Sigmoid colon (tissue), 6 donors: ENCODE measurements at regions not wholly inside any gene's neighbourhood (a gene's known extent, or its start where the extent isn't known, plus 50 kb on each side); places are given as distances from the start of the nearest gene placed in this dataset.
A peak's percentile ranks its signal among the peaks of the same experiment; 100 is the strongest.

Source experiments
- DNase-seq: peaks from one replicate; pipeline ENCODE4 v3.0.0-alpha.2; 2019
- H3K27ac ChIP-seq, 4 donors: fragments of 200-600 bp; sonication (generic); one replicate each; pipeline ENCODE4 v1.5.1; 2016 to 2019; ENCODE audit warnings: mild to moderate bottlenecking in 1 of 4
- H3K27me3 ChIP-seq, 3 donors: fragments of 200-600 bp; sonication (generic); one replicate each; pipeline ENCODE4 v1.5.1; 2019; ENCODE audit warnings: mild to moderate bottlenecking in 1 of 3
- H3K36me3 ChIP-seq, 4 donors: fragments of 200-600 bp; sonication (generic); one replicate each; pipeline ENCODE4 v1.5.1; 2016 to 2019
- H3K4me1 ChIP-seq, 4 donors: fragments of 200-600 bp; sonication (generic); one replicate each; pipeline ENCODE4 v1.5.1; 2017 to 2019
- H3K4me3 ChIP-seq, 4 donors: fragments of 200-600 bp; sonication (generic); one replicate each; pipeline ENCODE4 v1.5.1; 2017 to 2019; ENCODE audit warnings: mild to moderate bottlenecking in 2 of 4, moderate library complexity in 1 of 4
- H3K9me3 ChIP-seq, 4 donors: fragments of 200-600 bp in 3 of 4; sonication (generic) in 3 of 4; one replicate each; pipeline versions ENCODE4 v1.5.1 to v1.6.1; 2013 to 2019
- EP300 ChIP-seq, 4 donors: sonication (generic); formaldehyde crosslinking; IDR thresholded peaks; one replicate each; pipeline ENCODE4 v1.6.1; 2017; ENCODE audit warnings: antibody characterized with exemption in 4 of 4
- POLR2A ChIP-seq, 2 donors: fragments of 450-650 bp; IDR thresholded peaks; one replicate each; pipeline ENCODE4 v1.6.1; 2016; ENCODE audit warnings: antibody characterized with exemption in 2 of 2, mild to moderate bottlenecking in 2 of 2, moderate library complexity in 2 of 2
- POLR2AphosphoS5 ChIP-seq, 4 donors: sonication (generic); formaldehyde crosslinking; IDR thresholded peaks; one replicate each; pipeline ENCODE4 v1.6.1; 2017; ENCODE audit warnings: antibody characterized with exemption in 4 of 4
- WGBS, 2 donors: extraction: QIAGEN DNeasy Blood & Tissue Kit; methylation state at CpG; one replicate each; pipeline ENCODE4 v1.1.7; 2013; 5-methylcytosine and 5-hydroxymethylcytosine counted together
- intact Hi-C: fragments of 100-400 bp; cut with DNase I; formaldehyde crosslinking; loops from one replicate; pipeline ENCODE4 v1.15.1; 2023
- TF ChIP-seq, protein P1 (sequence below), 4 experiments: fragments of 450-650 bp in 3 of 4; fragments of 200-600 bp in 1 of 4; IDR thresholded peaks; one replicate each; pipeline ENCODE4 v1.5.1; 2016 to 2019; ENCODE audit warnings: antibody characterized with exemption in 4 of 4, mild to moderate bottlenecking in 3 of 4, moderate library complexity in 2 of 4
- donor health status: healthy with polysubstance abuse.
- donor health status: healthy.

DNA sequence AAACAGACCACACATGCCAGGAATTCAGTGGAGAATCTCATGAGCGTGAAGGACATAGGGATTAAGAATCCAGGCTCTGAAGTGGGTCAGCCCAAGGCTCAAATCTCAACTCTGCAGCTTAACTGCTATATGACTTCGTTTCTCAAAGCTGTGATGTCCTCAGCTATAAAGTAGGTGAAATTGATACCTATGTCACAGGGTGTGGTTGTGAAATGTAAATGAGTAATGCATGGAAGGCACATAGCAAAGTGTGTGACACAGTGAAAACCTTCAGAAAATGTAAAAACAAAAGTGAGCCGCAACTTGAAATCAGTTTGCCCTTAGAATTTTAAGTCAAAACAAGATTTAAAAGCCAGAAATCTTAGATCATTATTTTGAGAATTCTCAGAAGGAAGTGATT lies 145.7 kb upstream of the PRMT6 start:
- H3K36me3 ChIP-seq, result no peaks in the 10 kb centered on the region
- H3K27ac ChIP-seq, result no peak overlapping the region
- intact Hi-C loops, result no loop called here
- H3K27me3 ChIP-seq, result no peaks in the 10 kb centered on the region
- no peaks in the 10 kb centered on the region for H3K9me3 ChIP-seq
- 75 to 82% methylated on average over 3 of the region's 3 CpGs for WGBS, 2 donors
- DNase-seq, result no peak
- no peaks in the 10 kb centered on the region for H3K4me1 ChIP-seq
- no peak overlapping the region for H3K4me3 ChIP-seq
- TF ChIP-seq, protein P1, sequence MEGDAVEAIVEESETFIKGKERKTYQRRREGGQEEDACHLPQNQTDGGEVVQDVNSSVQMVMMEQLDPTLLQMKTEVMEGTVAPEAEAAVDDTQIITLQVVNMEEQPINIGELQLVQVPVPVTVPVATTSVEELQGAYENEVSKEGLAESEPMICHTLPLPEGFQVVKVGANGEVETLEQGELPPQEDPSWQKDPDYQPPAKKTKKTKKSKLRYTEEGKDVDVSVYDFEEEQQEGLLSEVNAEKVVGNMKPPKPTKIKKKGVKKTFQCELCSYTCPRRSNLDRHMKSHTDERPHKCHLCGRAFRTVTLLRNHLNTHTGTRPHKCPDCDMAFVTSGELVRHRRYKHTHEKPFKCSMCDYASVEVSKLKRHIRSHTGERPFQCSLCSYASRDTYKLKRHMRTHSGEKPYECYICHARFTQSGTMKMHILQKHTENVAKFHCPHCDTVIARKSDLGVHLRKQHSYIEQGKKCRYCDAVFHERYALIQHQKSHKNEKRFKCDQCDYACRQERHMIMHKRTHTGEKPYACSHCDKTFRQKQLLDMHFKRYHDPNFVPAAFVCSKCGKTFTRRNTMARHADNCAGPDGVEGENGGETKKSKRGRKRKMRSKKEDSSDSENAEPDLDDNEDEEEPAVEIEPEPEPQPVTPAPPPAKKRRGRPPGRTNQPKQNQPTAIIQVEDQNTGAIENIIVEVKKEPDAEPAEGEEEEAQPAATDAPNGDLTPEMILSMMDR (IDR thresholded peaks at IDR 0.05), result no peak
- TF ChIP-seq POLR2A (IDR thresholded peaks at IDR 0.05) (no peak), POLR2AphosphoS5 (IDR thresholded peaks at IDR 0.05) (no peak), EP300 (IDR thresholded peaks at IDR 0.05) (no peak)

DNA sequence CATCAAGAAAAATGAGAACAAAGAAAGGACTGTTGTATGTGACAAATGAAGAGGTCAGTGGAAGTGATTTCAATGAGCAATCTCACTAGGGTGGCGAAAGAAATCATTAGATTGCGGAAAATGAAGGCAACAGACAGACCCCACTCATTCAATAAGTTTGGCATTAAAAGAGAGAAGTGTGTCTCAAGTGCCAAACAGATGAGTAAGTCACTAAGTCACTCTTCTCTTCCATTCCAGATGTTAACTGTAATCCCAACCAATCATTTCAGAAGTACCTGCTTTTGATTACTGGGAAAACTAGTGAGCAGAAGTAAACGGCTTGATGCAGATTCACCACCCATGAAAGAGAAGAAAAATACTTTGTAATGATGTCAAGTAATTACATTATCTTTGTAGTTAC lies 144.3 kb upstream of the PRMT6 start:
- no peak for DNase-seq
- H3K36me3 ChIP-seq, result no peaks in the 10 kb centered on the region
- H3K9me3 ChIP-seq, result no peaks in the 10 kb centered on the region
- no peak overlapping the region for H3K27ac ChIP-seq
- no peaks in the 10 kb centered on the region for H3K27me3 ChIP-seq
- H3K4me1 ChIP-seq, result no peaks in the 10 kb centered on the region
- intact Hi-C loops, result no loop called here
- WGBS, 2 donors, result 81 to 83% methylated on average over 3 of the region's 3 CpGs
- H3K4me3 ChIP-seq, result no peak overlapping the region
- TF ChIP-seq POLR2A (IDR thresholded peaks at IDR 0.05) (no peak), POLR2AphosphoS5 (IDR thresholded peaks at IDR 0.05) (no peak), EP300 (IDR thresholded peaks at IDR 0.05) (no peak)
- TF ChIP-seq, protein P1 (IDR thresholded peaks at IDR 0.05), result no peak

DNA sequence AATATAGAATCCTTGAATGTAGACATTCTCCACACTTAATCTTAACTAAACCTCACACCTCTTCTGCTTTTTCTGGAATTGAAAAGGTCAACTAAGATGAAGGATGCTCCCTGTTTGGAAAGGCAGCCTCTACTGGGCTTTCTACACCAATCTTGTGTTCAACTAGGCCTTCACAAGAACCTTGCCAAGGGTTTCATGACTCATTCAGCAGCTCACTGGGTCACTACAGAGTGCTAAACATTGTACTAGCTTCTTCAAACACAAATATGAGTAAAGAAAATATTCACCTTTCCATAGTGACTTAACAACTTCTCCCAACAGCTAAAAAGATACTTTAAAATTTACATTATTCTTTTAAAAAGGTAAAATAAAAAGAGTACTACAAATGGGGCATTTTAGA lies 135.3 kb upstream of the PRMT6 start:
- Histone ChIP-seq H3K36me3 (no peaks in the 10 kb centered on the region), H3K27ac (peak overlapping the region in 1 of 4 donors; percentile 59), H3K4me3 (no peak overlapping the region), H3K9me3 (no peaks in the 10 kb centered on the region), H3K4me1 (peaks cover 0 to 12% (median 3%) of the 10 kb centered on the region in 4 donors), H3K27me3 (no peaks in the 10 kb centered on the region)
- no peak for TF ChIP-seq POLR2A (IDR thresholded peaks at IDR 0.05)
- no peak for TF ChIP-seq EP300 (IDR thresholded peaks at IDR 0.05)
- TF ChIP-seq, protein P1 (IDR thresholded peaks at IDR 0.05), result no peak
- no peak for TF ChIP-seq POLR2AphosphoS5 (IDR thresholded peaks at IDR 0.05)
- intact Hi-C loops, result no loop called here
- DNase-seq, result no peak

DNA sequence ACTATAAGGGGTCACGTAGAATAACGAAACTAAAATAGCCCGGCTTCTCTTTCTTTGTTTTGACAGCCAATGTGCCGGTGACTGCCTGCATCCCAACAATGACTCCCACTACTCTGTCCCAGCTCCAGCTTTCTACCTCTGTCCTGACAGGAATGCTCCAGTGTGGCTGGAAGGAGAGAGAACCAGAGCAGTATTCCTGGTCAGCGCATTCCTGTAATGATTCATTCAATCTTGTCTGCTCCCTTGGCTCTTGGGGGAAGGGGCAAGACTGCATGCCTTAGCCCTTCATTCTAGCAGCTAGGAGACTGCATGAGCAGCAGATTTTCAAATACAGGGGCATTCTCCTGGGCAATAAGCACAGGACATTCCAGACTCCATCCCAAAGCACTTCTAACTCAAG lies 132.1 kb upstream of the PRMT6 start:
- no peaks in the 10 kb centered on the region for H3K9me3 ChIP-seq
- H3K4me1 ChIP-seq, result peaks cover 0 to 12% (median 3%) of the 10 kb centered on the region in 4 donors
- H3K36me3 ChIP-seq, result no peaks in the 10 kb centered on the region
- TF ChIP-seq, protein P1 (IDR thresholded peaks at IDR 0.05), result no peak
- TF ChIP-seq POLR2AphosphoS5 (IDR thresholded peaks at IDR 0.05), result no peak
- no peak for TF ChIP-seq POLR2A (IDR thresholded peaks at IDR 0.05)
- no peak for TF ChIP-seq EP300 (IDR thresholded peaks at IDR 0.05)
- intact Hi-C loops, result no loop called here
- H3K27me3 ChIP-seq, result no peaks in the 10 kb centered on the region
- no peak overlapping the region for H3K27ac ChIP-seq
- no peak for DNase-seq
- 75 to 84% methylated on average over 5 of the region's 5 CpGs for WGBS, 2 donors
- no peak overlapping the region for H3K4me3 ChIP-seq

DNA sequence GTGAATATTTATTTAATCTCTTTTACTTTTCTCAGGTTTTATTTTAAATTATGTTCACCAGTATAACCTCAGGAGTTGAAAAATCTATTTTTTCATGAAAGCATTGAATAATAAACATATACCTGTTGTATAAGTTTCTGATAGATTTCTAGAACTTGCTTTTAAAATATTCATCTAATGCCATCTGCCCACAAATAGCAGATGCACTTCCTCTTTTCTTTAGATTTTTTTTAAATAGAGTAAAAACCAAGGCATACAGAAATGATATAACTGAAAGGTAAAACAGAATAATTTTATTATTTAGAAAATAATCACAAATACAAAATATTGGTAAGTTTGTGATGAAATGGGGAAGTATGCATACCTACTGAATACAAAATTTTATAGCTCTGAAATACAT lies 130.7 kb upstream of the PRMT6 start:
- no peak for TF ChIP-seq POLR2A (IDR thresholded peaks at IDR 0.05)
- no peak for TF ChIP-seq EP300 (IDR thresholded peaks at IDR 0.05)
- no peak for TF ChIP-seq POLR2AphosphoS5 (IDR thresholded peaks at IDR 0.05)
- TF ChIP-seq, protein P1 (IDR thresholded peaks at IDR 0.05), result no peak
- Histone ChIP-seq H3K36me3 (no peaks in the 10 kb centered on the region), H3K4me1 (peaks cover 0 to 6% (median 2%) of the 10 kb centered on the region in 4 donors), H3K27ac (no peak overlapping the region), H3K27me3 (no peaks in the 10 kb centered on the region), H3K9me3 (no peaks in the 10 kb centered on the region), H3K4me3 (no peak overlapping the region)
- intact Hi-C loops, result no loop called here
- no peak for DNase-seq
